DND-41 (cell line): ENCODE measurements at regions not wholly inside any gene's neighbourhood (a gene's known extent, or its start where the extent isn't known, plus 50 kb on each side); places are given as distances from the start of the nearest gene placed in this dataset.

Experiments used
- CTCF ChIP-seq: IDR thresholded peaks from 2 replicates; pipeline ENCODE4 v1.5.1; 2012; ENCODE audit warnings: borderline replicate concordance, low read length, moderate library complexity, mild to moderate bottlenecking; ENCODE audit not compliant: poor library complexity, severe bottlenecking; ENCODE audit errors: extremely low read depth
- EZH2 ChIP-seq: IDR thresholded peaks from 3 replicates; pipeline ENCODE4 v1.6.1; 2012; ENCODE audit warnings: borderline replicate concordance, low read depth, mild to moderate bottlenecking, moderate library complexity, low read length, inconsistent platforms; ENCODE audit not compliant: severe bottlenecking

GRCh38 chr5:56729488-56729887 is 85.9 kb upstream of the MAP3K1 start:
- TF ChIP-seq CTCF = no peak
- no peak for TF ChIP-seq EZH2
